ENCODE measurements at regions not wholly inside any gene's neighbourhood (a gene's known extent, or its start where the extent isn't known, plus 50 kb on each side); places are given as distances from the start of the nearest gene placed in this dataset.
A peak's percentile ranks its signal among the peaks of the same experiment; 100 is the strongest.

- H3K27me3 Mint-ChIP-seq, result no peaks in the 10 kb centered on the region
- Histone ChIP-seq H3K36me3 (ENCODE audit: insufficient read depth, low read length) (no peaks in the 10 kb centered on the region), H3K27ac (ENCODE audit: low read depth, low read length) (no peak overlapping the region), H3K27me3 (ENCODE audit: insufficient read depth, low read length) (no peaks in the 10 kb centered on the region), H3K9me3 (ENCODE audit: control insufficient read depth in 1 of 2, low read length in 2 of 2) (no peaks in the 10 kb centered on the region), H3K4me3 (ENCODE audit: low read length in 2 of 2) (no peak overlapping the region), H3K4me1 (ENCODE audit: insufficient read depth, low read length) (no peaks in the 10 kb centered on the region)
- no peak overlapping the region for H3K27ac Mint-ChIP-seq
- intact Hi-C loops (cut with micrococcal nuclease), result no loop called here
- H3K4me3 Mint-ChIP-seq, result no peak overlapping the region
- DNase-seq, result no peak
- no peaks in the 10 kb centered on the region for H3K36me3 Mint-ChIP-seq
- ChIA-PET POLR2A (ENCODE audit: partially characterized antibody) (no interaction called here), CTCF (ENCODE audit: partially characterized antibody) (no interaction called here)
- H3K9me3 Mint-ChIP-seq, result peaks cover 2 to 26% (median 16%) of the 10 kb centered on the region in 8 donors
- no peaks in the 10 kb centered on the region for H3K4me1 Mint-ChIP-seq
Observed at GRCh38 chr6:22421198-22421597, 124.4 kb upstream of the PRL start.

DNA sequence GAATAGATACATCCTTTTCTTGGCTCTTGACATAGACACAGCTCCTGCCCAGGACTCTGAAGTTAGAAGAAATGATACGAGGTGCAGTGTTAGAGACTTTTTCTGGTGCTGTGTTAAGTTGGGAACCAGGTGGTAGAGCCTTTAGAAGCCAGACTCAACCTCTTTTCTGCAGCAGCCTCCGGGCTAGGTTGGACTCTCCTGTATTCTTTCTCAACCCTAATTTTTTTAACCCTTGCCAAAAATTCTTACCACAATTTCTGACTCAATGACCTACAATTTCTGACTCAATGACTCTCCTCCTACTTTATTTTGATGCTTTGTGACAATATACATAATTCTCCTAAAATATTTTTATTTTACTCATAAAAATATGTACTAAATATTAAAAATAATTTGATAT, 127.4 kb upstream of the PRL start:
- Mint-ChIP-seq H3K27me3 (no peaks in the 10 kb centered on the region), H3K27ac (no peak overlapping the region), H3K4me1 (no peaks in the 10 kb centered on the region), H3K4me3 (no peak overlapping the region), H3K9me3 (peaks cover 2 to 21% (median 13%) of the 10 kb centered on the region in 8 donors), H3K36me3 (no peaks in the 10 kb centered on the region)
- CTCF ChIA-PET (ENCODE audit: partially characterized antibody), result no interaction called here
- Histone ChIP-seq H3K4me3 (ENCODE audit: low read length in 2 of 2) (no peak overlapping the region), H3K9me3 (ENCODE audit: control insufficient read depth in 1 of 2, low read length in 2 of 2) (no peaks in the 10 kb centered on the region), H3K4me1 (ENCODE audit: insufficient read depth, low read length) (no peaks in the 10 kb centered on the region), H3K27me3 (ENCODE audit: insufficient read depth, low read length) (no peaks in the 10 kb centered on the region), H3K27ac (ENCODE audit: low read depth, low read length) (no peak overlapping the region), H3K36me3 (ENCODE audit: insufficient read depth, low read length) (no peaks in the 10 kb centered on the region)
- POLR2A ChIA-PET (ENCODE audit: partially characterized antibody), result no interaction called here
- DNase-seq, result no peak
- intact Hi-C loops (cut with micrococcal nuclease), result no loop called here

DNA sequence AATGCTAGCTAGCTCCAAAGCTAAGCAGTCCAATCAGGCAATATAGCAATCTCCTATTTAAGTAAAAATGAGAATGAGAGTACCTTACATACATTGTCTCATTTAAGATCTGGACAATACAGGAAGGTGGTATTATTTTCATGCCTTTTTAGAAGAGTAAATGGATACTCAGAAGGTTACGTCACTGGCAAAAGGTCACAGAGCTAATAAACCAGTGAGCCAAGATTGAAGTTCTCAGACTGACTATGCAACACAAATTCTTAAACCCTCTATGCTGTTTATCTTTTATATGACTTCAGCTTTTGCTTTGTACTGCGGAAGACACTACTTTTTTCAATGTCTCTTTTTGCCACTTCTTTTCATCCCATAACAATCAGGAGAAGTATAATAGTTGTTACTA, 135.2 kb upstream of the PRL start:
- Histone ChIP-seq H3K27me3 (ENCODE audit: insufficient read depth, low read length) (no peaks in the 10 kb centered on the region), H3K36me3 (ENCODE audit: insufficient read depth, low read length) (no peaks in the 10 kb centered on the region), H3K4me1 (ENCODE audit: insufficient read depth, low read length) (no peaks in the 10 kb centered on the region), H3K9me3 (ENCODE audit: control insufficient read depth in 1 of 2, low read length in 2 of 2) (no peaks in the 10 kb centered on the region), H3K4me3 (ENCODE audit: low read length in 2 of 2) (no peak overlapping the region), H3K27ac (ENCODE audit: low read depth, low read length) (no peak overlapping the region)
- H3K27ac Mint-ChIP-seq, result peak overlapping the region in 1 of 7 donors; percentile 48
- no peaks in the 10 kb centered on the region for H3K36me3 Mint-ChIP-seq
- no peak overlapping the region for H3K4me3 Mint-ChIP-seq
- intact Hi-C loops (cut with micrococcal nuclease), result no loop called here
- POLR2A ChIA-PET (ENCODE audit: partially characterized antibody), result no interaction called here
- DNase-seq, result no peak
- H3K27me3 Mint-ChIP-seq, result no peaks in the 10 kb centered on the region
- CTCF ChIA-PET (ENCODE audit: partially characterized antibody), result no interaction called here
- peaks cover 0 to 12% (median 5%) of the 10 kb centered on the region in 8 donors for H3K9me3 Mint-ChIP-seq
- H3K4me1 Mint-ChIP-seq, result no peaks in the 10 kb centered on the region

DNA sequence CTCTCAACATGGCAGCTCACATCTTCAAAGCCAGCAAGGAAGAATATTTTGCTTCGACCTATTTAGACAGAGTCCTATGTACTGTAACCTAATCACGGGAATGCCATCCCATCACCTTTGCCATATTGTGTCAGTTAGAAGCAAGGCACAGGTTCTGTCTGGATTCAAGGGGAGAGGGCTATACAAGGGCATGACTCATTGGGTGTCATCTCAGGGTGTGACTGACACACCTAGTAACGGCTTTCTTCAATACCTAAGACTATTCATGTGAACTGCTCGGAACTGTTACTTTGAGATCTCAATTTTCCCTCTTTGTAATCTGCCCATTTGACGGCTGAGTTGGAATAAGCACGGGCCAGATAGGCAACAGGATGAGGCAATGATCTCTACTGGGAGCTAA, 135.6 kb upstream of the HDGFL1 start:
- Histone ChIP-seq H3K27ac (ENCODE audit: low read depth, low read length) (no peak overlapping the region), H3K27me3 (ENCODE audit: insufficient read depth, low read length) (no peaks in the 10 kb centered on the region), H3K4me1 (ENCODE audit: insufficient read depth, low read length) (no peaks in the 10 kb centered on the region), H3K9me3 (ENCODE audit: control insufficient read depth in 1 of 2, low read length in 2 of 2) (no peaks in the 10 kb centered on the region), H3K4me3 (ENCODE audit: low read length in 2 of 2) (no peak overlapping the region), H3K36me3 (ENCODE audit: insufficient read depth, low read length) (no peaks in the 10 kb centered on the region)
- CTCF ChIA-PET (ENCODE audit: partially characterized antibody), result no interaction called here
- POLR2A ChIA-PET (ENCODE audit: partially characterized antibody), result no interaction called here
- Mint-ChIP-seq H3K9me3 (peaks cover 0 to 12% (median 2%) of the 10 kb centered on the region in 8 donors), H3K27me3 (no peaks in the 10 kb centered on the region), H3K36me3 (no peaks in the 10 kb centered on the region), H3K4me3 (no peak overlapping the region), H3K27ac (no peak overlapping the region), H3K4me1 (no peaks in the 10 kb centered on the region)
- no peak for DNase-seq
- intact Hi-C loops (cut with micrococcal nuclease), result no loop called here

DNA sequence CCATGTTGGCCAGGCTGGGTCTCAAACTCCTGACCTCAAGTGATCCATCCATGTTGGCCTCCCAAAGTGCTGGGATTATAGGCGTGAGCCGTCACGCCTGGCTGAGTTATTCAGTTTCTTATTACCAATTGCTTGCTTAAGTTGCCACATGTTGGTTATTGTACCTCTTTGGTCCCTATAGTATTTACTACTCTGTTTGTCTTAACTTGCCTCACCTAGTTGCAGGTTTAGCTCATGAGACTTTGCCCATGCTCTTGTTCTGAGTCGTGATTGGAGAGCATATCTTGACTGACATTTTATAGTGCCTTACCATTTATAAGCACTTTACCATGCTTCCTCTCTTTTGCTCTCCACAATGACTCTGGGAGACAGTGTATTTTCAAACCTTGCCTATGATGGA, 134.2 kb upstream of the HDGFL1 start:
- Histone ChIP-seq H3K27ac (ENCODE audit: low read depth, low read length) (no peak overlapping the region), H3K4me3 (ENCODE audit: low read length in 2 of 2) (no peak overlapping the region), H3K4me1 (ENCODE audit: insufficient read depth, low read length) (no peaks in the 10 kb centered on the region), H3K9me3 (ENCODE audit: control insufficient read depth in 1 of 2, low read length in 2 of 2) (no peaks in the 10 kb centered on the region), H3K36me3 (ENCODE audit: insufficient read depth, low read length) (no peaks in the 10 kb centered on the region), H3K27me3 (ENCODE audit: insufficient read depth, low read length) (no peaks in the 10 kb centered on the region)
- Mint-ChIP-seq H3K4me1 (no peaks in the 10 kb centered on the region), H3K27me3 (no peaks in the 10 kb centered on the region), H3K4me3 (no peak overlapping the region), H3K36me3 (no peaks in the 10 kb centered on the region), H3K9me3 (peaks cover 0 to 13% (median 2%) of the 10 kb centered on the region in 8 donors), H3K27ac (no peak overlapping the region)
- ChIA-PET CTCF (ENCODE audit: partially characterized antibody) (no interaction called here), POLR2A (ENCODE audit: partially characterized antibody) (no interaction called here)
- intact Hi-C loops (cut with micrococcal nuclease), result no loop called here
- DNase-seq, result no peak

DNA sequence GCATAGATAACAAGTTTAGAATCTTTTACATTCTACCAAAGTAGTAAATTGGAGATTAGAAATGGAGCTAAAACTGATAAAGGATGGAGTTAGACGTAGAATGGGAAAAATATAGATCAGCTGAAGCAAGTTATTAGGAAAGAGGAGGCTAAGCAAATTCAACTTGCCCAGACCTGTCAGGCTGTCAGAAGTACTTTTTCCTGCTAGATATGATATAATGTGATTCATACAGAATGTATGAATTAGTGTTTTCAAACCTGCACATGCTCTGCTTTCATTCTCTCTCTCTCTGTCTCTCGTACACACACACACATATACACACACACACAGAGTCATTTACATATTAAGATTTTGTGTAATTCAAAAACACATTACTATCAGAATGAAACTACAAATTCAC, 133.2 kb upstream of the HDGFL1 start:
- Mint-ChIP-seq H3K4me3 (no peak overlapping the region), H3K9me3 (peaks cover 0 to 13% (median 3%) of the 10 kb centered on the region in 8 donors), H3K27ac (no peak overlapping the region), H3K4me1 (no peaks in the 10 kb centered on the region), H3K36me3 (no peaks in the 10 kb centered on the region), H3K27me3 (no peaks in the 10 kb centered on the region)
- intact Hi-C loops (cut with micrococcal nuclease), result no loop called here
- CTCF ChIA-PET (ENCODE audit: partially characterized antibody), result no interaction called here
- no peaks in the 10 kb centered on the region for H3K27me3 ChIP-seq (ENCODE audit: insufficient read depth, low read length)
- H3K9me3 ChIP-seq (ENCODE audit: control insufficient read depth in 1 of 2, low read length in 2 of 2), result no peaks in the 10 kb centered on the region
- H3K4me1 ChIP-seq (ENCODE audit: insufficient read depth, low read length), result no peaks in the 10 kb centered on the region
- POLR2A ChIA-PET (ENCODE audit: partially characterized antibody), result no interaction called here
- no peak overlapping the region for H3K4me3 ChIP-seq (ENCODE audit: low read length in 2 of 2)
- H3K27ac ChIP-seq (ENCODE audit: low read depth, low read length), result no peak overlapping the region
- DNase-seq, result no peak
- H3K36me3 ChIP-seq (ENCODE audit: insufficient read depth, low read length), result no peaks in the 10 kb centered on the region

- Mint-ChIP-seq H3K4me3 (no peak overlapping the region), H3K27me3 (no peaks in the 10 kb centered on the region), H3K27ac (no peak overlapping the region), H3K36me3 (no peaks in the 10 kb centered on the region), H3K4me1 (no peaks in the 10 kb centered on the region), H3K9me3 (peaks cover 0 to 13% (median 2%) of the 10 kb centered on the region in 8 donors)
- no peak overlapping the region for H3K4me3 ChIP-seq (ENCODE audit: low read length in 2 of 2)
- ChIA-PET POLR2A (ENCODE audit: partially characterized antibody) (no interaction called here), CTCF (ENCODE audit: partially characterized antibody) (no interaction called here)
- H3K27me3 ChIP-seq (ENCODE audit: insufficient read depth, low read length), result no peaks in the 10 kb centered on the region
- H3K27ac ChIP-seq (ENCODE audit: low read depth, low read length), result no peak overlapping the region
- DNase-seq, result no peak
- intact Hi-C loops (cut with micrococcal nuclease), result no loop called here
- H3K4me1 ChIP-seq (ENCODE audit: insufficient read depth, low read length), result no peaks in the 10 kb centered on the region
- no peaks in the 10 kb centered on the region for H3K36me3 ChIP-seq (ENCODE audit: insufficient read depth, low read length)
- H3K9me3 ChIP-seq (ENCODE audit: control insufficient read depth in 1 of 2, low read length in 2 of 2), result no peaks in the 10 kb centered on the region
Observed at GRCh38 chr6:22437665-22438064, 131.7 kb upstream of the HDGFL1 start.

GRCh38 chr6:22442826-22443225, 126.5 kb upstream of the HDGFL1 start:
- Histone ChIP-seq H3K27me3 (ENCODE audit: insufficient read depth, low read length) (no peaks in the 10 kb centered on the region), H3K9me3 (ENCODE audit: control insufficient read depth in 1 of 2, low read length in 2 of 2) (no peaks in the 10 kb centered on the region), H3K4me3 (ENCODE audit: low read length in 2 of 2) (no peak overlapping the region), H3K36me3 (ENCODE audit: insufficient read depth, low read length) (no peaks in the 10 kb centered on the region), H3K4me1 (ENCODE audit: insufficient read depth, low read length) (no peaks in the 10 kb centered on the region), H3K27ac (ENCODE audit: low read depth, low read length) (no peak overlapping the region)
- H3K4me1 Mint-ChIP-seq, result no peaks in the 10 kb centered on the region
- H3K9me3 Mint-ChIP-seq, result peaks cover 0 to 6% (median 1%) of the 10 kb centered on the region in 8 donors
- no peak for DNase-seq
- no peak overlapping the region for H3K27ac Mint-ChIP-seq
- H3K4me3 Mint-ChIP-seq, result no peak overlapping the region
- intact Hi-C loops (cut with micrococcal nuclease), result no loop called here
- POLR2A ChIA-PET (ENCODE audit: partially characterized antibody), result no interaction called here
- H3K36me3 Mint-ChIP-seq, result no peaks in the 10 kb centered on the region
- CTCF ChIA-PET (ENCODE audit: partially characterized antibody), result no interaction called here
- no peaks in the 10 kb centered on the region for H3K27me3 Mint-ChIP-seq
